SK-N-SH (cell line): ENCODE measurements at regions not wholly inside any gene's neighbourhood (a gene's known extent, or its start where the extent isn't known, plus 50 kb on each side); places are given as distances from the start of the nearest gene placed in this dataset.

Source experiments
- CTCF ChIP-seq: fragments of 200-600 bp; sonication (generic); IDR thresholded peaks from 2 replicates; pipeline ENCODE4 v1.6.1; 2017; ENCODE audit warnings: antibody characterized with exemption, mild to moderate bottlenecking, moderate library complexity
- EZH2phosphoT487 ChIP-seq: fragments of 200-600 bp; sonication (generic); IDR thresholded peaks from 2 replicates; pipeline ENCODE4 v1.6.1; 2017; ENCODE audit warnings: low read depth, mixed run types, mild to moderate bottlenecking, antibody characterized with exemption, moderate library complexity, borderline replicate concordance
- GABPA ChIP-seq: IDR thresholded peaks from 2 replicates; pipeline ENCODE4 v1.4.0; 2012; ENCODE audit warnings: low read depth, mild to moderate bottlenecking
- JUND ChIP-seq: IDR thresholded peaks from 2 replicates; pipeline ENCODE4 v1.4.0; 2012
- MAX ChIP-seq: IDR thresholded peaks from 2 replicates; pipeline ENCODE4 v1.4.0; 2012; ENCODE audit warnings: low read depth
- MXI1 ChIP-seq: IDR thresholded peaks from 2 replicates; pipeline ENCODE4 v1.6.1; 2012; ENCODE audit warnings: mild to moderate bottlenecking, low read depth, low read length, improper control_type of control experiment
- NFIC ChIP-seq: IDR thresholded peaks from 2 replicates; pipeline ENCODE4 v1.4.0; 2012; ENCODE audit warnings: borderline replicate concordance
- RAD21 ChIP-seq: IDR thresholded peaks from 2 replicates; pipeline ENCODE4 v1.6.1; 2012; ENCODE audit warnings: mild to moderate bottlenecking, low read length
- SIN3A ChIP-seq: IDR thresholded peaks from 2 replicates; pipeline ENCODE4 v1.6.1; 2012; ENCODE audit warnings: low read depth, mild to moderate bottlenecking, low read length, moderate library complexity, borderline replicate concordance
- USF2 ChIP-seq: fragments of 150-350 bp; IDR thresholded peaks from 2 replicates; pipeline ENCODE4 v1.6.1; 2017; ENCODE audit warnings: antibody characterized with exemption, low read length, low read depth, borderline replicate concordance
- TF ChIP-seq, protein P1 (sequence below): IDR thresholded peaks from 2 replicates; pipeline ENCODE4 v1.6.1; 2012; ENCODE audit warnings: mild to moderate bottlenecking, low read depth, low read length, moderate library complexity

DNA sequence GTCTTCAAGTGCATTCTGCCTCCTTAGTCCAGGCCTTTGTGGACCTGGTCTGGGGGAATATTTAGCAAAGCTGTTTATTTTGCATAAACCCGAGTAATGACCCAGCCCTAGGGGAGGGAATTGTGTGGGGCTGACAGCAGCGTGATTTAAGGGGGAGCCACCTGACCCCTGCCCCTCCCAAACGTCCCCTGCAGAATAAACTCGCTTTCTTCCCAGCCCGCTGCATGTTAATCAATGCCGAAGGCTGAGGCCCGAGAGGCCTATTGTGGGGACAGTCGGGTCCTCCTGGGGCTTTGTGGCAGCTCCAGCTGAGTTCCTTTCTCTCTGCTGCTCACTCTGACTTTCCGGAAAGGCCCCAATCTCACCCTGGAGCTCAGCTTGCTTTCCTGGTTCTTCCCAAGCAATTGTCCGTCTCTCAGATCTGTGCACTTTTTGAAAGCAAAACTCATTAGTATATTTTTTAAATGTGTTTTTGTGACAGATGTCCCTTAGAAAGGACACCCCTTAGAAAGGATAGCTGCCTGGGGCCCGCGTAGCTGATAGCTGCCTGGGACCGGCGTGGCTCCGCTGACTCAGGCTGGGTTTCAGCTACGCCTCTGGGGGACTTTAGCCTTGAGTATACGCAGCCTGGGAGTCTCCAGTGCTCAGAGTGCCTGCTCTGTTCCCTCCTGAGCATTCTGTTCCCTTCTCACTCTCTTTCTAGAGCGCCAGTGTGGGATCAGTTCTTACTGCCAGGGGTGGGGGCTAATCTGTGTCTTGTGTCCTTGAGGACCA, 158.3 kb downstream of the GLI2 start:
- no peak for TF ChIP-seq SIN3A
- no peak for TF ChIP-seq CTCF
- TF ChIP-seq JUND, result no peak
- TF ChIP-seq MXI1, result no peak
- no peak for TF ChIP-seq NFIC
- TF ChIP-seq EZH2phosphoT487, result no peak
- TF ChIP-seq MAX, result no peak
- TF ChIP-seq RAD21, result no peak
- TF ChIP-seq GABPA, result no peak
- TF ChIP-seq, protein P1, sequence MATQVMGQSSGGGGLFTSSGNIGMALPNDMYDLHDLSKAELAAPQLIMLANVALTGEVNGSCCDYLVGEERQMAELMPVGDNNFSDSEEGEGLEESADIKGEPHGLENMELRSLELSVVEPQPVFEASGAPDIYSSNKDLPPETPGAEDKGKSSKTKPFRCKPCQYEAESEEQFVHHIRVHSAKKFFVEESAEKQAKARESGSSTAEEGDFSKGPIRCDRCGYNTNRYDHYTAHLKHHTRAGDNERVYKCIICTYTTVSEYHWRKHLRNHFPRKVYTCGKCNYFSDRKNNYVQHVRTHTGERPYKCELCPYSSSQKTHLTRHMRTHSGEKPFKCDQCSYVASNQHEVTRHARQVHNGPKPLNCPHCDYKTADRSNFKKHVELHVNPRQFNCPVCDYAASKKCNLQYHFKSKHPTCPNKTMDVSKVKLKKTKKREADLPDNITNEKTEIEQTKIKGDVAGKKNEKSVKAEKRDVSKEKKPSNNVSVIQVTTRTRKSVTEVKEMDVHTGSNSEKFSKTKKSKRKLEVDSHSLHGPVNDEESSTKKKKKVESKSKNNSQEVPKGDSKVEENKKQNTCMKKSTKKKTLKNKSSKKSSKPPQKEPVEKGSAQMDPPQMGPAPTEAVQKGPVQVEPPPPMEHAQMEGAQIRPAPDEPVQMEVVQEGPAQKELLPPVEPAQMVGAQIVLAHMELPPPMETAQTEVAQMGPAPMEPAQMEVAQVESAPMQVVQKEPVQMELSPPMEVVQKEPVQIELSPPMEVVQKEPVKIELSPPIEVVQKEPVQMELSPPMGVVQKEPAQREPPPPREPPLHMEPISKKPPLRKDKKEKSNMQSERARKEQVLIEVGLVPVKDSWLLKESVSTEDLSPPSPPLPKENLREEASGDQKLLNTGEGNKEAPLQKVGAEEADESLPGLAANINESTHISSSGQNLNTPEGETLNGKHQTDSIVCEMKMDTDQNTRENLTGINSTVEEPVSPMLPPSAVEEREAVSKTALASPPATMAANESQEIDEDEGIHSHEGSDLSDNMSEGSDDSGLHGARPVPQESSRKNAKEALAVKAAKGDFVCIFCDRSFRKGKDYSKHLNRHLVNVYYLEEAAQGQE, result no peak
- no peak for TF ChIP-seq USF2
